ENCODE measurements at regions not wholly inside any gene's neighbourhood (a gene's known extent, or its start where the extent isn't known, plus 50 kb on each side); places are given as distances from the start of the nearest gene placed in this dataset.

- no peak for DNase-seq (ENCODE audit: low read depth)
- H3K4me3 ChIP-seq (ENCODE audit: low read depth, low read length): no peak overlapping the region
- TF ChIP-seq CTCF (IDR thresholded peaks at IDR 0.05; ENCODE audit: control insufficient read depth, extremely low read depth, insufficient read depth): no peak
Observed at GRCh38 chrX:143800150-143800549, 79.6 kb upstream of the SPANXN2 start.

GRCh38 chrX:143788265-143788664, 67.7 kb upstream of the SPANXN2 start:
- peak; percentile 36 for TF ChIP-seq CTCF (IDR thresholded peaks at IDR 0.05; ENCODE audit: control insufficient read depth, extremely low read depth, insufficient read depth)
- no peak for DNase-seq (ENCODE audit: low read depth)
- H3K4me3 ChIP-seq (ENCODE audit: low read depth, low read length): no peak overlapping the region

GRCh38 chrX:143787341-143787740, 66.8 kb upstream of the SPANXN2 start:
- no peak for TF ChIP-seq CTCF (IDR thresholded peaks at IDR 0.05; ENCODE audit: control insufficient read depth, extremely low read depth, insufficient read depth)
- H3K4me3 ChIP-seq (ENCODE audit: low read depth, low read length): no peak overlapping the region
- no peak for DNase-seq (ENCODE audit: low read depth)

DNA sequence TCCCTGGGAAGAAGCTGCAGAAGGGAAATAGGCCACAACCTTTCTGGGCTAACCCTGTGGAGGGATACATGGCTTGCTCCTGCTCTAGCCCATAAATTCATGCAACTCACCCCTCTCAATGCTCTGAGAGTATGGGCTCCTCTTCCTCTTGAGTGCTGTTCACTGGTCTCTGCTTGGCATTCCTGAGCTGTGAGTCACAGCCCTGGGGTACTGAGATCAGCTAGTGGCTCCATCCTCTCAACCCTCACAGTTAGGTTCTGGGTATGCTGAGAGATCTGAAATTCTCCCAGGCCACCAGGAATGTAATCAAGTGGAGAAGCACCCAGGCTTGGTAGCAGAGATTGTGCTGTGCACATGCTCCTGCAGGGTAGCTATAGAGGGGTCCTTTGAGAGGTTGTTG, 60.6 kb upstream of the SPANXN2 start:
- no peak for TF ChIP-seq CTCF (IDR thresholded peaks at IDR 0.05; ENCODE audit: control insufficient read depth, extremely low read depth, insufficient read depth)
- DNase-seq (ENCODE audit: low read depth): no peak
- no peak overlapping the region for H3K4me3 ChIP-seq (ENCODE audit: low read depth, low read length)

Measured in LNCaP clone FGC (cell line).